GM06990 (cell line): ENCODE measurements at regions not wholly inside any gene's neighbourhood (a gene's known extent, or its start where the extent isn't known, plus 50 kb on each side); places are given as distances from the start of the nearest gene placed in this dataset.

ENCODE experiments used
- DNase-seq: peaks from one replicate; pipeline ENCODE4 v3.0.0-alpha.2; 2011; ENCODE audit not compliant: insufficient read length; ENCODE audit errors: extremely low read depth
- H3K27me3 ChIP-seq: replicated peaks from 2 replicates; pipeline ENCODE4 v1.6.0; 2011; ENCODE audit warnings: low read length; ENCODE audit not compliant: control insufficient read depth, insufficient read depth
- H3K36me3 ChIP-seq: 2 replicates; pipeline ENCODE4 v1.5.1; 2011; ENCODE audit warnings: low read length; ENCODE audit not compliant: control insufficient read depth, insufficient read depth
- H3K4me3 ChIP-seq: replicated peaks from 2 replicates; pipeline ENCODE4 v1.5.1; 2011; ENCODE audit warnings: low read depth, mild to moderate bottlenecking, control low read depth, low read length
- TF ChIP-seq, protein P1 (sequence below): IDR thresholded peaks from 2 replicates; pipeline ENCODE4 v1.5.1; 2011; ENCODE audit warnings: low read length, control low read depth, mild to moderate bottlenecking, inconsistent platforms; ENCODE audit not compliant: insufficient read depth, poor library complexity, severe bottlenecking

GRCh38 chr3:148450819-148451218 is 246.9 kb upstream of the AGTR1 start:
- TF ChIP-seq, protein P1, sequence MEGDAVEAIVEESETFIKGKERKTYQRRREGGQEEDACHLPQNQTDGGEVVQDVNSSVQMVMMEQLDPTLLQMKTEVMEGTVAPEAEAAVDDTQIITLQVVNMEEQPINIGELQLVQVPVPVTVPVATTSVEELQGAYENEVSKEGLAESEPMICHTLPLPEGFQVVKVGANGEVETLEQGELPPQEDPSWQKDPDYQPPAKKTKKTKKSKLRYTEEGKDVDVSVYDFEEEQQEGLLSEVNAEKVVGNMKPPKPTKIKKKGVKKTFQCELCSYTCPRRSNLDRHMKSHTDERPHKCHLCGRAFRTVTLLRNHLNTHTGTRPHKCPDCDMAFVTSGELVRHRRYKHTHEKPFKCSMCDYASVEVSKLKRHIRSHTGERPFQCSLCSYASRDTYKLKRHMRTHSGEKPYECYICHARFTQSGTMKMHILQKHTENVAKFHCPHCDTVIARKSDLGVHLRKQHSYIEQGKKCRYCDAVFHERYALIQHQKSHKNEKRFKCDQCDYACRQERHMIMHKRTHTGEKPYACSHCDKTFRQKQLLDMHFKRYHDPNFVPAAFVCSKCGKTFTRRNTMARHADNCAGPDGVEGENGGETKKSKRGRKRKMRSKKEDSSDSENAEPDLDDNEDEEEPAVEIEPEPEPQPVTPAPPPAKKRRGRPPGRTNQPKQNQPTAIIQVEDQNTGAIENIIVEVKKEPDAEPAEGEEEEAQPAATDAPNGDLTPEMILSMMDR: no peak
- DNase-seq: no peak
- H3K27me3 ChIP-seq: no peaks in the 10 kb centered on the region
- H3K4me3 ChIP-seq: no peak overlapping the region
- no peaks in the 10 kb centered on the region for H3K36me3 ChIP-seq

DNA sequence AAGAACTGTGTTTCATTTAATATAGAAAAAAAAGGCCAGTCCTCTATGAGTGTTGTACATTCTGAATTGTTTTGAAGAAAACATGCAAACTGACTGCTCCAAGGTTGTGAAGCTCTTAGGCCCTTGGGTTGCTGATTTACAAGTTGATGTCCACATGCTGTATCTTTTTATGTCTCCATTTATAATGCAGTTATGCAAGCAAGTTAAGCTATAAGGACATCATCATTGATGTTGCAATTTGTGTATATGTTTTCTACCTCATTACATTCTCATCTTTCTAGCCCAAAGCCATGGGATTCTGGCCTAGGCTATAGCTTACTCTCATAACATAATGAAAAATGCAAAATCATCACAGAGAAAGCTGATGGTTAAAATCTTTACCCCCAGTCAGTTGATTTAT is 245.7 kb upstream of the AGTR1 start:
- no peaks in the 10 kb centered on the region for H3K36me3 ChIP-seq
- TF ChIP-seq, protein P1: no peak
- no peak overlapping the region for H3K4me3 ChIP-seq
- no peak for DNase-seq
- no peaks in the 10 kb centered on the region for H3K27me3 ChIP-seq

- no peak for DNase-seq
- Histone ChIP-seq H3K36me3 (no peaks in the 10 kb centered on the region), H3K27me3 (no peaks in the 10 kb centered on the region), H3K4me3 (no peak overlapping the region)
- TF ChIP-seq, protein P1: no peak
These were observed 243.9 kb upstream of the AGTR1 start for GRCh38 chr3:148453781-148454191.

DNA sequence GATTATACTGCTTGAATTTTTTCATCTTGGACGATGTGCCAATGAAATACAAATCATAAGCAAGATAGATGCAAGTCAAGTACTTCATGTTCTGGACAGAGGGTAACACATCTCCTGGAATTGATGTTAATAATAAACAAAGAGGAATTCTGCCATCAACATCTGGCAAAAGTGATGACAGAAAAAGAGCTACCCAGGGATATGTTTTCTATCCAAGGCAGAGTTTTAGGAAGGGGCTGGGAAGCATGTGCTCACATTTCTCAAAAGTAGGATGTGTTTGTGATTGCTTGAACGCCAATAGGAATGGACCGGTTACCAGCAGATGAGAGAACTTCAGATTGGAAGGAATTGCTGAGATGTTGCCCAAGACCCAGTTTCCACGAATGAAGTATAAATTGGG is 242.6 kb upstream of the AGTR1 start:
- H3K36me3 ChIP-seq: no peaks in the 10 kb centered on the region
- DNase-seq: no peak
- TF ChIP-seq, protein P1: no peak
- no peaks in the 10 kb centered on the region for H3K27me3 ChIP-seq
- H3K4me3 ChIP-seq: no peak overlapping the region

DNA sequence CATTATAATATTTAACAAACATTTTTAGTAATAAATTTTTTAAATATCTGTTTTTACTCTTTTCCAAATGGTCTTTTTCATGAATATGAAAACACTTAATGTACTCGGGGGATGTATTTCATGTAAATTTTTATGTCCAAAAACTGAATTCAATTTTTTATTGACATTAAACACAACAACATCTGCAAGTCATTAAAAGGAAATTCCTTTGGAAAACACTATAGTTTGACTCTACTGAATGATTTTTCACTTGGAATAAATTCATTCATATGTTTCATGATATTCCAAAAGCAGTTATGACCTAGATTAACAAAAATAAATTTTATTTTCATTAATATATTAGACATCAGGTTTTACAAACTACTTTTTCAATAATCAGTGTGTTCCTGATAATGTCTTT is 239.8 kb upstream of the AGTR1 start:
- H3K36me3 ChIP-seq: no peaks in the 10 kb centered on the region
- TF ChIP-seq, protein P1: no peak
- H3K4me3 ChIP-seq: no peak overlapping the region
- H3K27me3 ChIP-seq: no peaks in the 10 kb centered on the region
- no peak for DNase-seq

- no peak for DNase-seq
- Histone ChIP-seq H3K36me3 (no peaks in the 10 kb centered on the region), H3K27me3 (no peaks in the 10 kb centered on the region), H3K4me3 (no peak overlapping the region)
- TF ChIP-seq, protein P1: peak; percentile 20
These were observed 237.7 kb upstream of the AGTR1 start for GRCh38 chr3:148459931-148460513.
